Gastroesophageal sphincter (tissue), 3 donors: ENCODE measurements at regions not wholly inside any gene's neighbourhood (a gene's known extent, or its start where the extent isn't known, plus 50 kb on each side); places are given as distances from the start of the nearest gene placed in this dataset.
"Not testable (repeated sequence)": the region's sequence is repeated elsewhere in the genome, so short reads cannot be mapped to it uniquely, and the experiment has no call there.

Experiments
- CTCF ChIP-seq, 4 experiments: fragments of 200-600 bp in 2 of 4; fragments of 450-650 bp in 2 of 4; sonication (generic) in 1 of 4; IDR thresholded peaks; one replicate each; pipeline ENCODE4 v1.5.1; 2017 to 2019; ENCODE audit warnings: antibody characterized with exemption in 4 of 4, mild to moderate bottlenecking in 2 of 4, moderate library complexity in 2 of 4
- POLR2AphosphoS5 ChIP-seq: sonication (generic); formaldehyde crosslinking; IDR thresholded peaks from one replicate; pipeline ENCODE4 v1.6.1; 2017; ENCODE audit warnings: antibody characterized with exemption

- not testable (repeated sequence) for TF ChIP-seq POLR2AphosphoS5
- peak; percentile 50 to 95 (median 72) for TF ChIP-seq CTCF (IDR thresholded peaks at IDR 0.05)
Observed at GRCh38 chr14:106153362-106153955, 627.1 kb downstream of the TMEM121 start.
